B cell (primary cell): ENCODE measurements at regions not wholly inside any gene's neighbourhood (a gene's known extent, or its start where the extent isn't known, plus 50 kb on each side); places are given as distances from the start of the nearest gene placed in this dataset.
"Not testable (repeated sequence)": the region's sequence is repeated elsewhere in the genome, so short reads cannot be mapped to it uniquely, and the experiment has no call there.

Experiments
- ATAC-seq: fragments of 200-7000 bp; cut with Tn5 transposase; one replicate; pipeline ENCODE4 v1.10.0; 2021; ENCODE audit warnings: low read depth, mild to moderate bottlenecking, moderate number of reproducible peaks, moderate library complexity
- CTCF ChIA-PET: fragments of 350-600 bp; sonication (Branson Sonifier 250); formaldehyde crosslinking; loops from one replicate; lab custom pipeline; 2021; ENCODE audit warnings: antibody characterized with exemption, inconsistent platforms; lab: Charles Lee
- POLR2A ChIA-PET: fragments of 350-600 bp; sonication (Branson Sonifier 250); formaldehyde crosslinking; loops from one replicate; lab custom pipeline; 2021; ENCODE audit warnings: antibody characterized with exemption; lab: Charles Lee
- DNase-seq: peaks from one replicate; pipeline ENCODE4 v3.0.0; 2013
- H2AFZ ChIP-seq: 2 replicates; pipeline ENCODE4 v1.6.1; 2012; ENCODE audit warnings: mild to moderate bottlenecking, low read depth, low read length; ENCODE audit not compliant: insufficient read depth, poor library complexity, severe bottlenecking
- H3K27ac ChIP-seq, 2 donors: 1 replicate in 1 of 2; 2 replicates in 1 of 2; pipeline ENCODE4 v1.5.1; 2012 to 2013; ENCODE audit warnings: low read length in 2 of 2, mild to moderate bottlenecking in 2 of 2, moderate library complexity in 1 of 2
- H3K27me3 ChIP-seq, 4 experiments: fragments of 200-600 bp in 1 of 4; sonication (generic) in 1 of 4; replicated peaks in 1 of 4; 1 replicate in 2 of 4; 2 replicates in 2 of 4; pipeline versions ENCODE4 v1.6.1 to v1.7.0; 2013 to 2016; ENCODE audit warnings: low read length in 3 of 4, mild to moderate bottlenecking in 2 of 4, mixed read lengths in 1 of 4, moderate library complexity in 1 of 4; ENCODE audit not compliant: insufficient read depth in 4 of 4, control insufficient read depth in 3 of 4; ENCODE audit errors: control extremely low read depth in 1 of 4
- H3K36me3 ChIP-seq, 2 experiments: replicated peaks in 1 of 2; 1 replicate in 1 of 2; 2 replicates in 1 of 2; pipeline versions ENCODE4 v1.6.1 to v1.7.1; 2013; ENCODE audit warnings: low read length in 1 of 2; ENCODE audit not compliant: insufficient read depth in 2 of 2, control insufficient read depth in 1 of 2; ENCODE audit errors: control extremely low read depth in 1 of 2, extremely low read depth in 1 of 2
- H3K4me1 ChIP-seq, 2 donors: fragments of 200-600 bp in 1 of 2; sonication (generic) in 1 of 2; 1 replicate in 1 of 2; 2 replicates in 1 of 2; pipeline versions ENCODE4 v1.5.1 to v1.6.1; 2013 to 2017; ENCODE audit warnings: low read length in 2 of 2; ENCODE audit not compliant: control insufficient read depth in 2 of 2, insufficient read depth in 2 of 2
- H3K4me2 ChIP-seq: replicated peaks from 2 replicates; pipeline ENCODE3; 2012; ENCODE audit warnings: mild to moderate bottlenecking, low read depth, low read length; ENCODE audit not compliant: poor library complexity, severe bottlenecking
- H3K4me3 ChIP-seq, 5 experiments: fragments of 200-600 bp in 1 of 5; sonication (generic) in 1 of 5; 1 replicate in 3 of 5; 2 replicates in 2 of 5; pipeline versions ENCODE4 v1.5.1 to v1.7.0; 2011 to 2016; ENCODE audit warnings: low read length in 4 of 5, mild to moderate bottlenecking in 4 of 5, low read depth in 2 of 5, control low read depth in 1 of 5, moderate library complexity in 1 of 5; ENCODE audit not compliant: insufficient read depth in 1 of 5; ENCODE audit errors: control extremely low read depth in 1 of 5, extremely low read depth in 1 of 5
- H3K79me2 ChIP-seq: fragments of 200-600 bp; sonication (generic); one replicate; pipeline ENCODE4 v1.6.0; 2016; ENCODE audit warnings: low read length; ENCODE audit not compliant: control insufficient read depth, insufficient read depth
- H3K9ac ChIP-seq: fragments of 200-600 bp; sonication (generic); 2 replicates; pipeline ENCODE4 v1.6.1; 2017; ENCODE audit warnings: mild to moderate bottlenecking, low read length, moderate library complexity
- H3K9me3 ChIP-seq, 3 donors: one replicate each; pipeline versions ENCODE4 v1.6.1 to v1.7.1; 2013; ENCODE audit warnings: low read length in 2 of 3; ENCODE audit not compliant: control insufficient read depth in 2 of 3, insufficient read depth in 1 of 3; ENCODE audit errors: control extremely low read depth in 1 of 3
- H4K20me1 ChIP-seq: 2 replicates; pipeline ENCODE4 v1.6.0; 2012; ENCODE audit warnings: mild to moderate bottlenecking, low read length; ENCODE audit not compliant: insufficient read depth, control insufficient read depth, poor library complexity, severe bottlenecking
- H3K27ac Mint-ChIP-seq: one replicate; pipeline ENCODE4 v1.8.0; 2021; ENCODE audit warnings: mixed read lengths
- H3K27me3 Mint-ChIP-seq: one replicate; pipeline ENCODE4 v1.8.0; 2021; ENCODE audit warnings: mixed read lengths
- H3K4me1 Mint-ChIP-seq: one replicate; pipeline ENCODE4 v1.8.0; 2021; ENCODE audit warnings: mixed read lengths
- H3K4me3 Mint-ChIP-seq: one replicate; pipeline ENCODE4 v1.8.0; 2021; ENCODE audit warnings: mixed read lengths
- H3K9me3 Mint-ChIP-seq: one replicate; pipeline ENCODE4 v1.8.0; 2022; ENCODE audit warnings: mixed read lengths; ENCODE audit not compliant: insufficient read depth
- CTCF ChIP-seq: fragments of 200-600 bp; IDR thresholded peaks from one replicate; pipeline ENCODE4 v1.8.0; 2022; ENCODE audit warnings: antibody characterized with exemption, mild to moderate bottlenecking
- EZH2 ChIP-seq: IDR thresholded peaks from 2 replicates; pipeline ENCODE4 v1.6.1; 2012; ENCODE audit warnings: borderline replicate concordance, low read depth, mild to moderate bottlenecking, moderate library complexity, low read length; ENCODE audit not compliant: insufficient read depth, poor library complexity, severe bottlenecking
- WGBS: methylation state at CpG from one replicate; pipeline ENCODE4 v1.1.5; 2013; ENCODE audit warnings: missing lambda C conversion rate; ENCODE audit not compliant: insufficient coverage; 5-methylcytosine and 5-hydroxymethylcytosine counted together
- intact Hi-C: fragments of 100-400 bp; cut with micrococcal nuclease; formaldehyde crosslinking; loops from one replicate; pipeline ENCODE4 v1.10.0; 2022

DNA sequence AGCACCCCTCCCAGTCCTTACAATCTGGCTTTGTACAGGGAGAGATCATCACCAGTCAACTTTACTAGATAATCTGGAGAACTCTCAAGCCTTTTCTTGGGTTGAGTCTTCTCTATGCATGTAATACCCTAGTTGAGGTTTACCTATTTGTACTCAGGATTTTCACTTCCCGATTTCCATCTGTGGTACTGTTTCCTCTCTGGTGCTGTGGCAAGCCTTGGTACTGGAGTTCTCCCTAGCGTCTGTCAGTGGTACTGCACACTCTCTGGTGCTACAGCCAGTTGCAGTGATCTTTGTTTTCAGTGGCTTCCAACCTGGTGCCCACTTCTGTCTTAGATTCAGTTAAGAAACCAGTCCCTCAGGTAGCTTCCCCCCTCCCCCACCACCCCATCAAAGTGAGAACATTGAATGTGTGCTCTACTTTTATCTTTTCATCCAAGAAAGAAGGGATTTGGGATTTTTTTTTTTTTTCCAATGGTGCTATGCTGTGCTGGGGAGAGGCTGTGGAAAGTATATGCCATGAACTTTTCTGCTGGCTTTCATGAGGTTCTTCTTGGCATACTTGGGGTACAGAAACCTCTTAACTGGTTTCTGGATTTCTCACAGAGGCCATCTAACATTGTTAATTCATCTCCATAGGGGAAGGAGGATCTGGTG, 69.4 kb upstream of the EVL start:
- Histone ChIP-seq H4K20me1 (no peaks in the 10 kb centered on the region), H3K9ac (no peak overlapping the region), H3K9me3 (no peaks in the 10 kb centered on the region), H2AFZ (no peak overlapping the region), H3K27me3 (no peaks in the 10 kb centered on the region), H3K36me3 (no peaks in the 10 kb centered on the region), H3K27ac (no peak overlapping the region), H3K79me2 (no peaks in the 10 kb centered on the region), H3K4me3 (no peak overlapping the region), H3K4me1 (peaks cover 8 to 9% of the 10 kb centered on the region in 2 donors), H3K4me2 (peak overlapping the region; percentile 6)
- Mint-ChIP-seq H3K27me3 (peaks cover 19% of the 10 kb centered on the region), H3K9me3 (no peaks in the 10 kb centered on the region), H3K4me1 (peaks cover 8% of the 10 kb centered on the region), H3K4me3 (no peak overlapping the region), H3K27ac (no peak overlapping the region)
- peak; percentile 100 for ATAC-seq
- CTCF ChIA-PET, result interaction anchor here (0.6 to 3.0 kb wide), 4 partner anchors 10 to 76 kb away, joined by 3 to 27 read pairs (median 4); no protein-coding TSS in a partner anchor
- intact Hi-C loops, result loop anchor here (1.0 to 5.0 kb wide), 2 partner anchors 14 to 111 kb away; no protein-coding TSS in a partner anchor
- WGBS, result 0% methylated on average over 2 of the region's 2 CpGs
- DNase-seq, result peak; percentile 87
- POLR2A ChIA-PET, result no interaction called here
- TF ChIP-seq EZH2 (no peak), CTCF (peak; percentile 89)

DNA sequence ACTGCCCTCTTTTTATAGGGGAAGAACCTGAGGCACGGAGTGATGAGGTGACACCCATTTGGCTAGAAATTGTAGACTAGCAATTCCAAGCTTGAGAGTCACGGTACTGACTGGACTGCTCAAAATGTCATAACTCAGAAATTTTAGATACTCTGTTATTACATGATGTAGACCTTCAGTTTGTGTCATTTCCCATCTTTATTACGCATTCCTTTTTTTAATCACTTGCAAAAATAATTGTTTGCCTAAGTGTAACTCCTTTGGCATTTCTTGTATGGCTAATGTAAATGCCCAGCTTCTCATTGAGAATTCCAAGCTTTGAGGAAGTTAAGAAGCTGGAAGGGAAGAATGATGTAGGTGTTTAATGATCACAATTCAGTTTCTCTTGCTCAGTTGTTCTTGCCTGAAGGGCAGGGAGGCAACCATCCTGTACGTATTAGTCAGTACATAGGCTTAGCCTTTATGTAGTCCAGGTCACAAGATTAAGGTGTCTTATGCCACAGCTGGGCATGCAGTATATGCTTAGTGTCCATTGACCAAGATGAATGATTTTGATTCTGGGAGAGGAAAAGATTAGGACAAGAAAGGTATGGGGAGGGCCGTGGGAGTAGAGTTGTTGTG, 68.2 kb upstream of the EVL start:
- no peak overlapping the region for H3K4me3 Mint-ChIP-seq
- Histone ChIP-seq H3K79me2 (no peaks in the 10 kb centered on the region), H3K4me1 (peaks cover 8 to 9% of the 10 kb centered on the region in 2 donors), H3K9ac (no peak overlapping the region), H2AFZ (no peak overlapping the region), H3K4me2 (no peak overlapping the region), H3K27me3 (no peaks in the 10 kb centered on the region), H4K20me1 (no peaks in the 10 kb centered on the region), H3K4me3 (no peak overlapping the region), H3K27ac (no peak overlapping the region), H3K36me3 (no peaks in the 10 kb centered on the region), H3K9me3 (no peaks in the 10 kb centered on the region)
- peaks cover 8% of the 10 kb centered on the region for H3K4me1 Mint-ChIP-seq
- DNase-seq, result no peak
- no peak for TF ChIP-seq EZH2
- no peak for TF ChIP-seq CTCF
- POLR2A ChIA-PET, result no interaction called here
- no peaks in the 10 kb centered on the region for H3K9me3 Mint-ChIP-seq
- intact Hi-C loops, result loop anchor here (5.0 kb wide), 1 partner anchor 110 kb away; no protein-coding TSS in a partner anchor
- CTCF ChIA-PET, result interaction anchor here (1.4 to 3.0 kb wide), 2 partner anchors 15 to 75 kb away, joined by 4 to 27 read pairs; no protein-coding TSS in a partner anchor
- H3K27me3 Mint-ChIP-seq, result peaks cover 19% of the 10 kb centered on the region
- WGBS, result 97% methylated on average over 3 of the region's 5 CpGs
- ATAC-seq, result no peak
- H3K27ac Mint-ChIP-seq, result no peak overlapping the region

GRCh38 chr14:100000398-100000797, 64.8 kb upstream of the EVL start:
- H3K27me3 Mint-ChIP-seq, H3K4me1 Mint-ChIP-seq, H3K9ac ChIP-seq, H3K27me3 ChIP-seq, H2AFZ ChIP-seq, H3K4me3 Mint-ChIP-seq, H3K27ac ChIP-seq, H4K20me1 ChIP-seq, POLR2A ChIA-PET, H3K4me2 ChIP-seq, H3K27ac Mint-ChIP-seq, CTCF ChIA-PET, H3K79me2 ChIP-seq, DNase-seq, H3K9me3 ChIP-seq, H3K4me3 ChIP-seq, H3K4me1 ChIP-seq, intact Hi-C loops, H3K36me3 ChIP-seq, ATAC-seq, H3K9me3 Mint-ChIP-seq: not testable (repeated sequence)
- WGBS, result 97% methylated on average over 12 of the region's 15 CpGs
